AG20443 (cell line): ENCODE measurements at regions not wholly inside any gene's neighbourhood (a gene's known extent, or its start where the extent isn't known, plus 50 kb on each side); places are given as distances from the start of the nearest gene placed in this dataset.
"Not testable (repeated sequence)": the region's sequence is repeated elsewhere in the genome, so short reads cannot be mapped to it uniquely, and the experiment has no call there.

Experiments
- DNase-seq: peaks from one replicate; pipeline ENCODE4 v3.0.0; 2012; ENCODE audit warnings: low spot score, mixed read lengths

DNA sequence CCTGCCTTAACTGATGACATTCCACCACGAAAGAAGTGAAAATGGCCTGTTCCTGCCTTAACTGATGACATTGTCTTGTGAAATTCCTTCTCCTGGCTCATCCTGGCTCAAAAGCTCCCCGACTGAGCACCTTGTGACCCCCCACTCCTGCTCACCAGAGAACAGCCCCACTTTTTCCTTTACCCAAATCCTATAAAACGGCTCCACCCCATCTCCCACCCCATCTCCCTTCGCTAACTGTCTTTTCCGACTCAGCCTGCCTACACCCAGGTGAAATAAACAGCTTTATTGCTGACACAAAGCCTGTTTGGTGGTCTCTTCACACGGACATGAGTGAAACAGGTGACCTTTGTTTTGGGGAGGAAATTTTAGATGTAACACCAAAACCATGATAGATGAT, 674.4 kb downstream of the TLE1 start:
- not testable (repeated sequence) for DNase-seq

- DNase-seq: not testable (repeated sequence)
These were observed 676.2 kb downstream of the TLE1 start for GRCh38 chr9:81013191-81013590.

- DNase-seq: no peak
These were observed 686.4 kb downstream of the TLE1 start for GRCh38 chr9:81002906-81003305.

DNA sequence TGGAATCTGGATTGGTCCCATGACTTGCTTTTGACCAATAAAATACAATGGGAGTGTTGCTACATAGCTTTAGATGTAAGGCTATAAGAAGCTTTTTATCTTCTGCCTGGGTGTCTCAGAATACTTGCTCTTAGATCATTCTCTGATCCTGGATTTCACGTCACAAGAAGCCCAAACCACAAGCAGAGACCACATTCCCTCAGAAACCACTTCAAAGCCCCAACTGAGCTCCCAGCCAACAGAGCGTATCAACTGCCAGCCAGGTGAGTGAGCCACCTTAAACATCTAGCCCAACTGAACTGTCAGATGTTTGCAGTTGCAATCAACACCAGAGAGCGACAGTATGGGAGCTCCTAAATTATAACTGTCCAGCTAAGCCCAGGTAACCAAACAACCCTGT, 687.1 kb downstream of the TLE1 start:
- DNase-seq: no peak

DNA sequence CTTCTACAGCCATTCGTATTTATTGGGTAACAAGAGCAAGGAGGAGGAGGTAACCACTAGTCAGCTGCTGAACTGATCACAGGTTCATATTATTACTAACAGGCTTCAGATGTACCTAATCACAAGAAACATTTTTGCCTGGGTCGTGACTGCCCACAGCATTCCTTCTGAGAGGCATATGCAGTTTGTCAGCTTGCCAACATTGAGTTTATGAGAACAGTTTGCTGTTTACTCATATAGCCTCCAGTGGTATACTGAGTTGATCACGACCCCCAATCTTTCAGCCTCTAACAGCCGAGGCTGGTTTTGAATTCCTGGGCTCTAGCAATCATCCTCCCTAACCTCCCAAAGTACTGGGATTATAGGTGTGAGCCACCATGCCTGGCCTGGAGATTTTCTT, 693.6 kb downstream of the TLE1 start:
- DNase-seq: no peak

DNA sequence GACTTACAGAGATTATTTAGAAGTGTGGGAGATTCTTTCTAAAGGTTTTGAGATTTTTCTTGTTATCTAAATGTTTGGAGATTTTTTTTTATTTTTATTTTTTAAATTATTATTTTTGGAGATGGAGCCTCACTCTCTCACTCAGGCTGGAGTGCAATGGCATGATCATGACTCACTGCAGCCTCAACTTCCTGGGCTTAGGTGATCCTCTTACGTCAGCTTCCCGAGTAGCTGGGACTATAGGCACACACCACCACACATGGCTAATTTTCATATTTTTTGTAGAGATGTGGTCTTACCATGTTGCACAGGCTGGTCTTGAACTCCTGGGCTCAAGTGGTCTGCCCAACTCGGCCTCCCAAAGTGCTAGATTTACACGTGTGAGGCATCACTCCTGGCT, 694.5 kb downstream of the TLE1 start:
- no peak for DNase-seq

DNA sequence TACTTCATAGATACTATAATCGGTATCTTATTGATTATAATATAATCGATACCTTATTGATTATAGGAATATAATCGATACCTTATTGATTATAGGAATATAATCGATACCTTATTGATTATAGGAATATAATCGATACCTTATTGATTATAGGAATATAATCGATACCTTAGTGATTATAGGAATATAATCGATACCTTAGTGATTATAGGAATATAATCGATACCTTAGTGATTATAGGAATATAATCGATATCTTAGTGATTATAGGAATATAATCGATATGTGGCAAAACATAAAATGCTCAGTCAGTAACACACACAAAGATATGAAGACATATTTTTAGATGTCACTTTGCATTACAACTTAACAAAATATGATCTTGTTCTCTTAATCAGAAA, 703.8 kb downstream of the TLE1 start:
- not testable (repeated sequence) for DNase-seq

DNA sequence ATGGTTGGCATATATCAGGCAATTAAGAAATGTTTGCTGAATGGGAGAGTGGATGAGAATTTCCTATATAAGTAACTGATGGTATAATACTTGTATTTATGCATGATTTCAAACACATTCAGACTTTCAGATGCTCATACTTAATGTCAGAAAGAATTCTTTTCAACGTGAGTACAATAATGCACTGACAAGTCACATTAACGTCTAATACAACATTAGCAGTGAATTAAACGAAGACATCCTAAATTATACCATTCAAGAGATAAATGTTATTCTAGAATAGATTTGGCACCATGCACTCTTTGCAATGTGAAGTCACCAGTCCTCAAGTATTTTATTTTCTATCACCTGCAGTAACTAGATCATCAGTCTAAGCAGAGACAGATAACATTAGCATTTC, 712.9 kb downstream of the TLE1 start:
- DNase-seq: no peak

DNA sequence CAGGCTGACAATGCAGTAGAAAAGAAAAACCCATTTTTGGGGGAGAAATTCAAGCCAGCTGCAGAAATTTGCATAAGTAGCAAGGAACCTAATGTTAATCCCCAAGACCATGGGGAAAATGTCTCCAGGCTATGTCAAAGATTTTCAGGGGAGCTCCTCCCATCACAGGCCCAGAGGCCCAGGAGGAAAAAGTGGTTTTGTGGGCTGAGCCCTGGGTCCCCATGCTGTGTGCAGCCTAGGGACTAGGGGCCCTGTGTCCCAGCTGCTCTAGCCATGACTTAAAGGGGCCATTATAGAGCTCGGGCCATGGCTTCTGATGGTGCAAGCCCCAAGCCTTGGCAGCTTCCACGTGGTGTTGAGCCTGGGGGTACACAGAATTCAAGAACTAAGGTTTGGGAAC, 719.0 kb downstream of the TLE1 start:
- not testable (repeated sequence) for DNase-seq

DNA sequence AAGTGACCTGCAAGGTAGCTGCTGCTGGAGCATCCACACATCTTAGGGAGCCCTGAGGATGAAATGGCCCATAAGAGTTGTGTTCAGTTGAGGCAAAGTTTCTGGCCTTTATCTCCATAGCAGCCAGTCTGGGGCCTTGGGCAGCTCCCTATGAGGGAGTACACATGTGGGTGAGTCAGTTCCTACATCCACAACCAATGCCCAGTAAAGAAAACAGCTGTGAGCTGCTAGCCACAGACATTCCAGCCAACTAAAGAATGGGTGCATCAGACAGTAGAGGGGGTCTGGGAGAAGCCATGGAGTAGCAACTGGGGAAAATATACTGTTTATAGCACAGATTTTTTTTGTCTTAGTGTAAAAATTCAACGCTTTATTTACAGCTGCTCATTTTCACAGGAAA, 720.7 kb downstream of the TLE1 start:
- DNase-seq: peak; percentile 9

- DNase-seq: no peak
These were observed 724.4 kb downstream of the TLE1 start for GRCh38 chr9:80964914-80965313.

DNA sequence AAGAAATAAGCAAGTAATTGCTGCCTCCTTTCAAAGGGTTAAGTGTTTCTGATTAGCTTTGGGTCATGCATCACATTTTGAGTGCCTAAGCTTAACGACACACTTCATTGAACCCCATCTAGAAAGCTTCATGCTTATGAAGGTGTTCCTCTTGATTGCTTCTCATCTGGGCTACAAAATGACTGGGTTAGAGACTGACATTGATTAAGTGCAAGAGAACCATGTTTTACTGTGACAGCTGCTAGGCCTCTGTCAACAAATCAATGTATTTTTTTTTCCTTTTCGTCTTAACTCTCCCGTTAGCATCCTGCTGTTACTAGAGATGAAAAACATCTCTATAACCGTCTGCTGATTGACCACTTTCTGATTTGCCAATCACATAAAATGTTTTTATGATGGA, 725.0 kb downstream of the TLE1 start:
- DNase-seq: no peak

- DNase-seq: no peak
These were observed 731.5 kb downstream of the TLE1 start for GRCh38 chr9:80957801-80958200.

DNA sequence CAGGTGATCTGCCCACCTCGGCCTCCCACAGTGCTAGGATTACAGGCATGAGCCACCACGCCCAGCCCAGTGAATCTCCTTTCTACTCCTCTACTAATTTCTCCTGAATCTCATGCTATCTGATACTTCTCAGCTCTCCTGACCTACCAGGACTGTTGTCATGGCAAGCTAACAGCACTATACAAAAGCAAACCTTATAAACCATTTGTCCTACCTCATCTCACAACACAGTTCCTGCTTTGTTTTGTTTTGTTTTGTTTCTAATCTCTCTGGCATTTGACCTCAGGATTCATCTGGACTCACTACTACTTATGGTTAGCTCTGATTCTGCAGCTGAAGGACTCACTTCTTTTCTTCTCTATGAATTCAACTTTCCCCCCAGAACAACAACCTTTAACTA, 734.8 kb downstream of the TLE1 start:
- DNase-seq: no peak

DNA sequence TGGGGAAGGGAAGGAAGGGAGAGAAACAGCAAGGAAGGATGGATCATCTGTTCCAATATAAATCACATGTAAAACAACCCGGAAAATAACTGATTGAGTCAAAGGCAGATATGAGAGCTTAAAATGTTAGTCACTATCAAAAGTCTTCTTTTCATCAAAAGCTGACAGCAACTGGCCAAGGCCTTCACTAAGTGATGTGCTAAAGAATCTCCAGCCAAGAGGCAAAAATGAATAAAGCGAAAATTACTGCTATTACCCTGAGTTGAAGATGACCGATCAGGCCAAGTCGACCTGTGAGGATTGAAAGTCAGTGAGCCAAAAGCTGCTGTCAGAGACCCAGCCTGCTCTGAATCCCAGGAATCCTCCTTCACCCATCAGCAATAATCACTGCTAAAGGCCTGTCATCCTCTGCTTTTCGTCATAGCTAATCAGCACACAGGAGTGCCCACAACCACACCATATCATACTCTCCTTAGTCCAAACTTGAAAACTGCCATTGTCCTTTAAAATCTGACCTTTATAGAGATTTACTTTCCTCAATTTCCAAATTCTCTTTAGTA, 736.9 kb downstream of the TLE1 start:
- no peak for DNase-seq

GRCh38 chr9:80951675-80952074, 737.7 kb downstream of the TLE1 start:
- no peak for DNase-seq

DNA sequence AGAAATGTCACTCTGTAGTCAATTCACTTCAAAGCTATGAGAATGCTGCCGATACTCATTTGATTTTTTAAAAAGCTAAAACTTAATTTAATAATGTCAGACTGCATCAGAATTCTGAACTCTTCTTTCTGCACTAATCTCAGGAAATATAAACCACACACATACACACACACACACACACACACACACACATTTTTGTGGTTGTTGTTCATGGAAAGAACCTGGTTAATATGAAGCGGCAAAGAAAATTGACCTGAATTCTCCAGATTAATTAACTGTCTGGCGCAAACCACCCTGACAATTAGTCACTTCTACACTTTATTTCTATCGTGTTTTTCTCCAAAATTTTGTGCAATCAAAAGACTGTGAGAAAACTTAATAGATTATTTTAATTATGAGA, 740.5 kb downstream of the TLE1 start:
- no peak for DNase-seq

DNA sequence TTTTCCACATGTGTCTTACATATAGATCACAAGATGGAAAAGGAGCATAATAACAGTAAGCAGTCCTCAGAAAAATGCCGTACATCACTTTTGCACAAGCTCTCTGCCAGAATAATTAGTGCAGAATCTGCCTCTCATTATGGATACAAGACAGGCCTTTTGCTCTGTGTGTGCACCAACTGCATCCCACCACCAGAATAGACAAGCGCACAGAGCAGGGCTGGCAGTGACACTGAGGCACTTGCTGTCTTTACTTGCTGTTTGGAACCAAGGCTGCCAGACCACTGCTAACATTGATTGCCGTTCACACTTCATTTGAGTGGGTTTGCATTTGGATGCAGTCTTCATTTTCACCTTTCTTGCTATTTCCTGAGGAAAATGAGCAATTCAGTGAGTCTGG, 741.3 kb downstream of the TLE1 start:
- DNase-seq: no peak

DNA sequence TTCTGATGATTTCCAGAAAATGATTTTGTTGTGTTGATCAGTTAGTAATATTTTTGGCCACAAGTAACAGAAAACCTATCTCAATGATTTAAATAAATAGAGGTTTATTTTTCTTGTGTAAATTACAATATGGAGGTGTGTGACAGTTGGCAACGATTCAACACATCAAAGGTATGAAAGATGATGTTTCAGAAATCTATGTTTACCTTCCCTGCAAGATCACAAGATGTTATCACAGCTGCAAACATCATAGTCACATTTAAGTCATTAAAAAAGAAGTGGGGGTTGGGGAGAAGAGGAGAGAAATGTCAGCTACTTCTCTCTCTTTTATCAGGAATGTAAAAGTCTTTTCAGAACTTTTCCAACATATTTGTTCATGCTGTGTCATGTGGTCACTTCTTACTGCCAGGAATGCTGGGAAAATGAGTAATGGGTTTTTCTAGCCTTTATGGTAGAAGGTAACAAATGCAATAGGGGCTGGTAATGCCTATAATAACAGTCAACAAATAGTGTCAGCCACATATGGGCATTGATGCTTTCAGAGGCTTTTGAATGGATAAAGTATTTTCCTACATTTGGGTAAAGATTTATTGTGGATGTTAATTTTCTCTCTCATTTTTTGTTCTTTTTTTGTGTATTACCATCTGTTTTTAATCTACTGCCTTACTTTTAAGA, 742.7 kb downstream of the TLE1 start:
- DNase-seq: no peak

DNA sequence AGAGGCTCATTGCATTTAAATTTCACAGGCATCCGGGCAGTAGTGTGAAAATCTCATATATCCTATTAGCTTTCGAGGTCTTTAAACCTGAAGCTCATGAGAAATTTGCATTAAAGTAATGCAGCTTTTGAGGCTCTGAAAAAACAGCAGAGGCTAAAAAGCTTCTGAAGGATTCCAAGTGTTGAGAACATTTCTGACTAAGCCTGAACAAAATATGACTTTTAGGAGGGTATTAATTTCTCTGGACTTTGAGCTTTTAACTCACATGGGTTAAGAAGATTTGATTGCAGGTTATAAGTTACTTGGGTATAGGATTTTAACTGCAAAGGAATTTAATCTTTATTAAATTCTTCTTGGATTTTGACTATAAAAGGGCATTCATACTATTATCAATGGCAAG, 743.9 kb downstream of the TLE1 start:
- no peak for DNase-seq

DNA sequence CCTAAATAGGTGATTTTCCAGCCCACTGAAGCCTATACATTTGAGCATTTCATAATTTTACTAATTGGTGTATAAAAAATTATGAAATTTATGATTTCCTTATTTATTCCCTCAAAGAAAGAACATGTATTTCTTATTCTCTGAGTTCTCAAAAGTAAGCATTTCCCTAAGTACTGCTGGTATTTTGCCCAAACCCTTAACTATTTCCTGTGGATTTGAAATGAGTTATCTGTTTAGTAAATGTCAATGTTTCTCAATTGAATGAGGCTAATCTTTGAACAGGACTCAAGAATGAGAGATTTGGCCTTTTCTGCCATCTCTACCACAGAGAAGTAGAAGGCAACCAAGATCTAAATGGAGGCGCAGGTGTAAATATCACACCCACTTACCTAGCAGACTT, 751.7 kb downstream of the TLE1 start:
- DNase-seq: no peak

DNA sequence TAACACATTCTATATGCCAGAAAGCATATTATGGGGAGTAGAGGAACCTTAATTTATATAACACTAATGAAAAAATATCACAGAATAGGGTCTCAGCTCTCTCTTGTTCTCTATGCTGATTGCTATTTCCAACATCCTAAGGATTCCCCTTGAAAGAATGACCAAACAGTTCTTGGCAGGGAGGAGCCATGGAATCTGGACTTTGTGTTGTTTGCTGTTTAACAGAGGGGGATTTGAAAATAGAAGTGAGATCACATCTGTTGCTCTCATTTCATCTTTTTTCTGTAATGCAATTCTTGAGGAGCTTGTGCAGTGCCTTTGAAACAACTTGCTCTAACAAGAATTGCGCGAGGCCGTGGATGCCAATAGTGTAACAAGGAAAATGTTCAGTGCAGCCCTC, 755.3 kb downstream of the TLE1 start:
- DNase-seq: no peak

- no peak for DNase-seq
These were observed 756.2 kb downstream of the TLE1 start for GRCh38 chr9:80932947-80933780.
